HEK293 (cell line): ENCODE measurements at regions not wholly inside any gene's neighbourhood (a gene's known extent, or its start where the extent isn't known, plus 50 kb on each side); places are given as distances from the start of the nearest gene placed in this dataset.

Experiments
- IKZF3 ChIP-seq: fragments of 450-650 bp; IDR thresholded peaks from 2 replicates; pipeline ENCODE4 v1.5.0; 2018; ENCODE audit warnings: missing biosample characterization, mild to moderate bottlenecking, missing genetic modification characterization, moderate library complexity
- YY1 ChIP-seq: fragments of 450-650 bp; formaldehyde crosslinking; IDR thresholded peaks from 2 replicates; pipeline ENCODE4 v1.5.1; 2018; ENCODE audit warnings: missing biosample characterization, missing genetic modification characterization
- ZEB2 ChIP-seq: fragments of 450-650 bp; formaldehyde crosslinking; IDR thresholded peaks from 2 replicates; pipeline ENCODE4 v1.5.1; 2016; ENCODE audit warnings: missing biosample characterization, missing genetic modification characterization
- ZFP37 ChIP-seq: fragments of 450-650 bp; formaldehyde crosslinking; IDR thresholded peaks from 2 replicates; pipeline ENCODE4 v1.5.1; 2016; ENCODE audit warnings: missing biosample characterization, missing genetic modification characterization
- ZNF121 ChIP-seq: fragments of 450-650 bp; formaldehyde crosslinking; IDR thresholded peaks from 2 replicates; pipeline ENCODE4 v1.5.1; 2016; ENCODE audit warnings: missing biosample characterization, missing genetic modification characterization
- ZNF530 ChIP-seq: fragments of 450-650 bp; formaldehyde crosslinking; IDR thresholded peaks from 2 replicates; pipeline ENCODE4 v1.5.1; 2016; ENCODE audit warnings: low read depth, missing biosample characterization, missing genetic modification characterization
- ZNF660 ChIP-seq: fragments of 450-650 bp; IDR thresholded peaks from 2 replicates; pipeline ENCODE4 v1.5.1; 2018; ENCODE audit warnings: missing biosample characterization, mild to moderate bottlenecking, missing genetic modification characterization
- TF ChIP-seq, protein P1 (sequence below): fragments of 450-650 bp; formaldehyde crosslinking; IDR thresholded peaks from 2 replicates; pipeline ENCODE4 v1.5.1; 2016; ENCODE audit warnings: missing biosample characterization, missing genetic modification characterization

- TF ChIP-seq, protein P1, sequence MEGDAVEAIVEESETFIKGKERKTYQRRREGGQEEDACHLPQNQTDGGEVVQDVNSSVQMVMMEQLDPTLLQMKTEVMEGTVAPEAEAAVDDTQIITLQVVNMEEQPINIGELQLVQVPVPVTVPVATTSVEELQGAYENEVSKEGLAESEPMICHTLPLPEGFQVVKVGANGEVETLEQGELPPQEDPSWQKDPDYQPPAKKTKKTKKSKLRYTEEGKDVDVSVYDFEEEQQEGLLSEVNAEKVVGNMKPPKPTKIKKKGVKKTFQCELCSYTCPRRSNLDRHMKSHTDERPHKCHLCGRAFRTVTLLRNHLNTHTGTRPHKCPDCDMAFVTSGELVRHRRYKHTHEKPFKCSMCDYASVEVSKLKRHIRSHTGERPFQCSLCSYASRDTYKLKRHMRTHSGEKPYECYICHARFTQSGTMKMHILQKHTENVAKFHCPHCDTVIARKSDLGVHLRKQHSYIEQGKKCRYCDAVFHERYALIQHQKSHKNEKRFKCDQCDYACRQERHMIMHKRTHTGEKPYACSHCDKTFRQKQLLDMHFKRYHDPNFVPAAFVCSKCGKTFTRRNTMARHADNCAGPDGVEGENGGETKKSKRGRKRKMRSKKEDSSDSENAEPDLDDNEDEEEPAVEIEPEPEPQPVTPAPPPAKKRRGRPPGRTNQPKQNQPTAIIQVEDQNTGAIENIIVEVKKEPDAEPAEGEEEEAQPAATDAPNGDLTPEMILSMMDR (tag by site-specific recombination): no peak
- TF ChIP-seq ZNF530 (tag by site-specific recombination) (no peak), ZNF660 (tag by site-specific recombination) (no peak), ZFP37 (tag by site-specific recombination) (no peak), YY1 (tag by site-specific recombination) (no peak), IKZF3 (no peak), ZEB2 (tag by site-specific recombination) (no peak), ZNF121 (tag by site-specific recombination) (no peak)
Measured at GRCh38 chr15:58318517-58318916, 113.3 kb upstream of the LIPC start.
